Kidney epithelial cell (primary cell): ENCODE measurements at regions not wholly inside any gene's neighbourhood (a gene's known extent, or its start where the extent isn't known, plus 50 kb on each side); places are given as distances from the start of the nearest gene placed in this dataset.
A peak's percentile ranks its signal among the peaks of the same experiment; 100 is the strongest.

Experiments
- DNase-seq: peaks from one replicate; pipeline ENCODE4 v3.0.0-alpha.2; 2010; ENCODE audit warnings: low read depth
- H3K27me3 ChIP-seq: 2 replicates; pipeline ENCODE4 v1.6.0; 2011; ENCODE audit warnings: low read length; ENCODE audit not compliant: control insufficient read depth, insufficient read depth
- H3K36me3 ChIP-seq: 2 replicates; pipeline ENCODE4 v1.5.1; 2011; ENCODE audit warnings: low read length; ENCODE audit not compliant: control insufficient read depth, insufficient read depth
- H3K4me3 ChIP-seq: 2 replicates; pipeline ENCODE4 v1.5.1; 2011; ENCODE audit warnings: low read depth, mild to moderate bottlenecking, control low read depth, low read length
- CTCF ChIP-seq: IDR thresholded peaks from 2 replicates; pipeline ENCODE4 v1.5.1; 2011; ENCODE audit warnings: mild to moderate bottlenecking, moderate library complexity, low read length, control low read depth, inconsistent platforms; ENCODE audit not compliant: insufficient read depth, poor library complexity, severe bottlenecking

- no peaks in the 10 kb centered on the region for H3K27me3 ChIP-seq
- no peak for TF ChIP-seq CTCF
- no peaks in the 10 kb centered on the region for H3K36me3 ChIP-seq
- H3K4me3 ChIP-seq = no peak overlapping the region
- no peak for DNase-seq
These were observed 414.4 kb upstream of the CADM1 start for GRCh38 chr11:115918576-115918975.

- no peaks in the 10 kb centered on the region for H3K36me3 ChIP-seq
- H3K4me3 ChIP-seq = no peak overlapping the region
- no peak for DNase-seq
- no peaks in the 10 kb centered on the region for H3K27me3 ChIP-seq
- TF ChIP-seq CTCF = no peak
These were observed 412.4 kb upstream of the CADM1 start for GRCh38 chr11:115916608-115917007.

- peak; percentile 42 for TF ChIP-seq CTCF
- no peak overlapping the region for H3K4me3 ChIP-seq
- no peak for DNase-seq
- no peaks in the 10 kb centered on the region for H3K36me3 ChIP-seq
- H3K27me3 ChIP-seq = no peaks in the 10 kb centered on the region
These were observed 408.3 kb upstream of the CADM1 start for GRCh38 chr11:115912484-115912945.

GRCh38 chr11:115911613-115912346 lies 407.6 kb upstream of the CADM1 start:
- no peak for DNase-seq
- no peaks in the 10 kb centered on the region for H3K27me3 ChIP-seq
- TF ChIP-seq CTCF = no peak
- H3K36me3 ChIP-seq = no peaks in the 10 kb centered on the region
- no peak overlapping the region for H3K4me3 ChIP-seq

GRCh38 chr11:115910379-115910778 lies 406.2 kb upstream of the CADM1 start:
- Histone ChIP-seq H3K4me3 (no peak overlapping the region), H3K36me3 (no peaks in the 10 kb centered on the region), H3K27me3 (no peaks in the 10 kb centered on the region)
- DNase-seq = no peak
- no peak for TF ChIP-seq CTCF

GRCh38 chr11:115906171-115906570 lies 402.0 kb upstream of the CADM1 start:
- Histone ChIP-seq H3K27me3 (no peaks in the 10 kb centered on the region), H3K36me3 (no peaks in the 10 kb centered on the region), H3K4me3 (no peak overlapping the region)
- no peak for DNase-seq
- no peak for TF ChIP-seq CTCF
